ENCODE measurements at regions not wholly inside any gene's neighbourhood (a gene's known extent, or its start where the extent isn't known, plus 50 kb on each side); places are given as distances from the start of the nearest gene placed in this dataset.
"Not testable (repeated sequence)": the region's sequence is repeated elsewhere in the genome, so short reads cannot be mapped to it uniquely, and the experiment has no call there.

- H2AFZ ChIP-seq (ENCODE audit: insufficient read depth, low read length, poor library complexity); H3K9me3 ChIP-seq (ENCODE audit: insufficient read depth, low read depth, low read length); H3K4me2 ChIP-seq (ENCODE audit: low read length); H2BK5ac ChIP-seq (ENCODE audit: low read depth, low read length, poor library complexity); H3K9ac ChIP-seq (ENCODE audit: low read length); H3K23ac ChIP-seq (ENCODE audit: low read length); H2BK120ac ChIP-seq (ENCODE audit: insufficient read depth, low read length, poor library complexity); H4K91ac ChIP-seq (ENCODE audit: low read depth, low read length); H2BK12ac ChIP-seq (ENCODE audit: low read length); H4K8ac ChIP-seq (ENCODE audit: low read depth, low read length); H3K4ac ChIP-seq (ENCODE audit: low read depth, low read length); H2AK5ac ChIP-seq (ENCODE audit: low read length); H3K4me1 ChIP-seq (ENCODE audit: control insufficient read depth in 1 of 2, insufficient read depth in 2 of 2, low read length in 2 of 2); H3K18ac ChIP-seq (ENCODE audit: low read length); H3K27ac ChIP-seq (ENCODE audit: low read depth, low read length); H3K27me3 ChIP-seq (ENCODE audit: insufficient read depth, low read length); H3K14ac ChIP-seq (ENCODE audit: low read length); H3K79me2 ChIP-seq (ENCODE audit: control insufficient read depth, insufficient read depth, low read length, poor library complexity); H4K12ac ChIP-seq (ENCODE audit: low read depth, low read length); H3K4me3 ChIP-seq (ENCODE audit: low read depth, low read length); H3K36me3 ChIP-seq (ENCODE audit: control insufficient read depth in 1 of 2, insufficient read depth in 2 of 2, low read length in 2 of 2); H3K79me1 ChIP-seq (ENCODE audit: low read length): not testable (repeated sequence)
- peak; percentile 52 to 58 for DNase-seq
- no CpG with 5 or more reads among the region's 6 CpGs for WGBS (ENCODE audit: extremely low coverage, insufficient coverage, insufficient read length)
Observed at GRCh38 chr20:51943326-51943725, 141.0 kb upstream of the SALL4 start.

- Histone ChIP-seq H3K79me1 (ENCODE audit: low read length) (no peaks in the 10 kb centered on the region), H3K4me1 (ENCODE audit: control insufficient read depth in 1 of 2, insufficient read depth in 2 of 2, low read length in 2 of 2) (no peaks in the 10 kb centered on the region), H4K91ac (ENCODE audit: low read depth, low read length) (no peak overlapping the region), H3K79me2 (ENCODE audit: control insufficient read depth, insufficient read depth, low read length, poor library complexity) (peaks cover 1% of the 10 kb centered on the region), H3K4me3 (ENCODE audit: low read depth, low read length) (no peak overlapping the region), H4K8ac (ENCODE audit: low read depth, low read length) (no peak overlapping the region), H3K14ac (ENCODE audit: low read length) (no peak overlapping the region), H2AK5ac (ENCODE audit: low read length) (no peak overlapping the region), H3K4me2 (ENCODE audit: low read length) (no peak overlapping the region), H3K36me3 (ENCODE audit: control insufficient read depth in 1 of 2, insufficient read depth in 2 of 2, low read length in 2 of 2) (no peaks in the 10 kb centered on the region), H3K9me3 (ENCODE audit: insufficient read depth, low read depth, low read length) (no peaks in the 10 kb centered on the region), H2BK12ac (ENCODE audit: low read length) (no peak overlapping the region), H2BK5ac (ENCODE audit: low read depth, low read length, poor library complexity) (no peak overlapping the region), H2AFZ (ENCODE audit: insufficient read depth, low read length, poor library complexity) (no peak overlapping the region), H4K12ac (ENCODE audit: low read depth, low read length) (no peak overlapping the region), H3K4ac (ENCODE audit: low read depth, low read length) (no peak overlapping the region), H3K27me3 (ENCODE audit: insufficient read depth, low read length) (no peaks in the 10 kb centered on the region), H3K9ac (ENCODE audit: low read length) (no peak overlapping the region), H2BK120ac (ENCODE audit: insufficient read depth, low read length, poor library complexity) (no peak overlapping the region), H3K27ac (ENCODE audit: low read depth, low read length) (no peak overlapping the region), H3K18ac (ENCODE audit: low read length) (no peak overlapping the region), H3K23ac (ENCODE audit: low read length) (no peak overlapping the region)
- WGBS (ENCODE audit: extremely low coverage, insufficient coverage, insufficient read length) = no CpG with 5 or more reads among the region's 6 CpGs
- DNase-seq = no peak
Observed at GRCh38 chr20:51941503-51941902, 139.2 kb upstream of the SALL4 start.

- no CpG with 5 or more reads among the region's 6 CpGs for WGBS (ENCODE audit: extremely low coverage, insufficient coverage, insufficient read length)
- H3K18ac ChIP-seq (ENCODE audit: low read length) = no peak overlapping the region
Observed at GRCh38 chr20:51939259-51939585, 136.9 kb upstream of the SALL4 start.

GRCh38 chr20:51938559-51939258, 136.4 kb upstream of the SALL4 start:
- no CpG with 5 or more reads among the region's 5 CpGs for WGBS (ENCODE audit: extremely low coverage, insufficient coverage, insufficient read length)
- no peak overlapping the region for H3K4me2 ChIP-seq (ENCODE audit: low read length)
- no peak overlapping the region for H2AK5ac ChIP-seq (ENCODE audit: low read length)

More at GRCh38 chr20:51939259-51939585, 136.9 kb upstream of the SALL4 start:
- no peak overlapping the region for H2BK120ac ChIP-seq (ENCODE audit: insufficient read depth, low read length, poor library complexity)
- no peak overlapping the region for H2AFZ ChIP-seq (ENCODE audit: insufficient read depth, low read length, poor library complexity)
- H2AK5ac ChIP-seq (ENCODE audit: low read length) = no peak overlapping the region
- no peak overlapping the region for H3K27ac ChIP-seq (ENCODE audit: low read depth, low read length)
- no peaks in the 10 kb centered on the region for H3K9me3 ChIP-seq (ENCODE audit: insufficient read depth, low read depth, low read length)
- H2BK5ac ChIP-seq (ENCODE audit: low read depth, low read length, poor library complexity) = no peak overlapping the region
- DNase-seq = no peak
- H3K27me3 ChIP-seq (ENCODE audit: insufficient read depth, low read length) = no peaks in the 10 kb centered on the region
- no peak overlapping the region for H3K4me2 ChIP-seq (ENCODE audit: low read length)
- no peaks in the 10 kb centered on the region for H3K79me1 ChIP-seq (ENCODE audit: low read length)
- H4K91ac ChIP-seq (ENCODE audit: low read depth, low read length) = no peak overlapping the region
- no peaks in the 10 kb centered on the region for H3K36me3 ChIP-seq (ENCODE audit: control insufficient read depth in 1 of 2, insufficient read depth in 2 of 2, low read length in 2 of 2)
- H3K14ac ChIP-seq (ENCODE audit: low read length) = no peak overlapping the region
- no peak overlapping the region for H3K4ac ChIP-seq (ENCODE audit: low read depth, low read length)
- H4K12ac ChIP-seq (ENCODE audit: low read depth, low read length) = no peak overlapping the region
- no peak overlapping the region for H3K23ac ChIP-seq (ENCODE audit: low read length)
- peaks cover 1% of the 10 kb centered on the region for H3K79me2 ChIP-seq (ENCODE audit: control insufficient read depth, insufficient read depth, low read length, poor library complexity)
- H3K9ac ChIP-seq (ENCODE audit: low read length) = no peak overlapping the region
- no peak overlapping the region for H4K8ac ChIP-seq (ENCODE audit: low read depth, low read length)
- no peaks in the 10 kb centered on the region for H3K4me1 ChIP-seq (ENCODE audit: control insufficient read depth in 1 of 2, insufficient read depth in 2 of 2, low read length in 2 of 2)
- no peak overlapping the region for H3K4me3 ChIP-seq (ENCODE audit: low read depth, low read length)
- no peak overlapping the region for H2BK12ac ChIP-seq (ENCODE audit: low read length)

More at GRCh38 chr20:51938559-51939258, 136.4 kb upstream of the SALL4 start:
- H3K27ac ChIP-seq (ENCODE audit: low read depth, low read length) = no peak overlapping the region
- H3K23ac ChIP-seq (ENCODE audit: low read length) = no peak overlapping the region
- H3K4me3 ChIP-seq (ENCODE audit: low read depth, low read length) = no peak overlapping the region
- no peak overlapping the region for H2BK120ac ChIP-seq (ENCODE audit: insufficient read depth, low read length, poor library complexity)
- H2AFZ ChIP-seq (ENCODE audit: insufficient read depth, low read length, poor library complexity) = no peak overlapping the region
- no peaks in the 10 kb centered on the region for H3K79me1 ChIP-seq (ENCODE audit: low read length)
- no peaks in the 10 kb centered on the region for H3K9me3 ChIP-seq (ENCODE audit: insufficient read depth, low read depth, low read length)
- no peaks in the 10 kb centered on the region for H3K27me3 ChIP-seq (ENCODE audit: insufficient read depth, low read length)
- no peaks in the 10 kb centered on the region for H3K4me1 ChIP-seq (ENCODE audit: control insufficient read depth in 1 of 2, insufficient read depth in 2 of 2, low read length in 2 of 2)
- H2BK12ac ChIP-seq (ENCODE audit: low read length) = no peak overlapping the region
- no peak overlapping the region for H3K18ac ChIP-seq (ENCODE audit: low read length)
- H3K14ac ChIP-seq (ENCODE audit: low read length) = no peak overlapping the region
- H4K91ac ChIP-seq (ENCODE audit: low read depth, low read length) = no peak overlapping the region
- no peaks in the 10 kb centered on the region for H3K36me3 ChIP-seq (ENCODE audit: control insufficient read depth in 1 of 2, insufficient read depth in 2 of 2, low read length in 2 of 2)
- H4K8ac ChIP-seq (ENCODE audit: low read depth, low read length) = no peak overlapping the region
- H4K12ac ChIP-seq (ENCODE audit: low read depth, low read length) = no peak overlapping the region
- no peak overlapping the region for H3K4ac ChIP-seq (ENCODE audit: low read depth, low read length)
- no peak overlapping the region for H2BK5ac ChIP-seq (ENCODE audit: low read depth, low read length, poor library complexity)
- DNase-seq = no peak
- no peak overlapping the region for H3K9ac ChIP-seq (ENCODE audit: low read length)
- H3K79me2 ChIP-seq (ENCODE audit: control insufficient read depth, insufficient read depth, low read length, poor library complexity) = peaks cover 1% of the 10 kb centered on the region

Measured in trophoblast cell (in vitro differentiated cells and primary cell).